ENCODE measurements at regions not wholly inside any gene's neighbourhood (a gene's known extent, or its start where the extent isn't known, plus 50 kb on each side); places are given as distances from the start of the nearest gene placed in this dataset.

- TF ChIP-seq EZH2 (IDR thresholded peaks at IDR 0.05) (no peak), POLR2AphosphoS5 (IDR thresholded peaks at IDR 0.05; ENCODE audit: borderline replicate concordance, low read depth, low read length) (no peak)
Observed at GRCh38 chr13:104450006-104450405, 1383.8 kb upstream of the SLC10A2 start.

Measured in SK-N-MC (cell line).